ENCODE measurements at regions not wholly inside any gene's neighbourhood (a gene's known extent, or its start where the extent isn't known, plus 50 kb on each side); places are given as distances from the start of the nearest gene placed in this dataset.

- TF ChIP-seq CTCF (IDR thresholded peaks at IDR 0.05; ENCODE audit: low read depth, low read length), result no peak
- TF ChIP-seq EZH2phosphoT487 (IDR thresholded peaks at IDR 0.05; ENCODE audit: low read depth), result no peak
Measured at GRCh38 chr12:58250077-58250476, 308.7 kb downstream of the ATP23 start.
